ENCODE measurements at regions not wholly inside any gene's neighbourhood (a gene's known extent, or its start where the extent isn't known, plus 50 kb on each side); places are given as distances from the start of the nearest gene placed in this dataset.

- no peaks in the 10 kb centered on the region for H3K27me3 ChIP-seq (ENCODE audit: insufficient read depth, low read length)
- no peak overlapping the region for H3K27ac ChIP-seq (ENCODE audit: low read depth, low read length, poor library complexity, severe bottlenecking)
- no peaks in the 10 kb centered on the region for H3F3A ChIP-seq (ENCODE audit: insufficient read depth, low read length)
- H3K9me2 ChIP-seq (ENCODE audit: low read depth, low read length) = no peaks in the 10 kb centered on the region
- no peaks in the 10 kb centered on the region for H4K20me1 ChIP-seq (ENCODE audit: insufficient read depth, low read length)
- no peaks in the 10 kb centered on the region for H3K4me1 ChIP-seq (ENCODE audit: insufficient read depth, low read length, severe bottlenecking)
- H3K4me2 ChIP-seq (ENCODE audit: low read length) = no peak overlapping the region
- no peaks in the 10 kb centered on the region for H3K36me3 ChIP-seq (ENCODE audit: insufficient read depth, low read length)
- H3K4me3 ChIP-seq (ENCODE audit: low read depth, low read length, poor library complexity, severe bottlenecking) = no peak overlapping the region
- no peak overlapping the region for H2AFZ ChIP-seq (ENCODE audit: low read length)
- no peaks in the 10 kb centered on the region for H3K79me2 ChIP-seq (ENCODE audit: insufficient read depth, low read length)
- H3K9me3 ChIP-seq (ENCODE audit: low read length) = no peaks in the 10 kb centered on the region
- no peak overlapping the region for H3K9ac ChIP-seq (ENCODE audit: low read length)
- TF ChIP-seq CTCF (IDR thresholded peaks at IDR 0.05; ENCODE audit: low read length) (no peak), EZH2 (IDR thresholded peaks at IDR 0.05; ENCODE audit: borderline replicate concordance, low read length) (no peak)
These were observed 727.1 kb upstream of the TBX3 start for GRCh38 chr12:115411121-115411520.

- TF ChIP-seq CTCF (IDR thresholded peaks at IDR 0.05; ENCODE audit: low read length) (no peak), EZH2 (IDR thresholded peaks at IDR 0.05; ENCODE audit: borderline replicate concordance, low read length) (no peak)
- Histone ChIP-seq H3K36me3 (ENCODE audit: insufficient read depth, low read length) (no peaks in the 10 kb centered on the region), H4K20me1 (ENCODE audit: insufficient read depth, low read length) (no peaks in the 10 kb centered on the region), H3K4me3 (ENCODE audit: low read depth, low read length, poor library complexity, severe bottlenecking) (no peak overlapping the region), H3K27ac (ENCODE audit: low read depth, low read length, poor library complexity, severe bottlenecking) (no peak overlapping the region), H3K9ac (ENCODE audit: low read length) (no peak overlapping the region), H3K4me1 (ENCODE audit: insufficient read depth, low read length, severe bottlenecking) (no peaks in the 10 kb centered on the region), H3K27me3 (ENCODE audit: insufficient read depth, low read length) (no peaks in the 10 kb centered on the region), H3K9me2 (ENCODE audit: low read depth, low read length) (no peaks in the 10 kb centered on the region), H3F3A (ENCODE audit: insufficient read depth, low read length) (no peaks in the 10 kb centered on the region), H3K9me3 (ENCODE audit: low read length) (no peaks in the 10 kb centered on the region), H2AFZ (ENCODE audit: low read length) (no peak overlapping the region), H3K4me2 (ENCODE audit: low read length) (no peak overlapping the region), H3K79me2 (ENCODE audit: insufficient read depth, low read length) (no peaks in the 10 kb centered on the region)
These were observed 724.7 kb upstream of the TBX3 start for GRCh38 chr12:115408642-115409041.

GRCh38 chr12:115407723-115408122 lies 723.7 kb upstream of the TBX3 start:
- Histone ChIP-seq H3K79me2 (ENCODE audit: insufficient read depth, low read length) (no peaks in the 10 kb centered on the region), H3F3A (ENCODE audit: insufficient read depth, low read length) (no peaks in the 10 kb centered on the region), H3K4me3 (ENCODE audit: low read depth, low read length, poor library complexity, severe bottlenecking) (no peak overlapping the region), H3K9me2 (ENCODE audit: low read depth, low read length) (no peaks in the 10 kb centered on the region), H3K4me2 (ENCODE audit: low read length) (no peak overlapping the region), H3K36me3 (ENCODE audit: insufficient read depth, low read length) (no peaks in the 10 kb centered on the region), H3K9me3 (ENCODE audit: low read length) (no peaks in the 10 kb centered on the region), H3K27me3 (ENCODE audit: insufficient read depth, low read length) (no peaks in the 10 kb centered on the region), H3K4me1 (ENCODE audit: insufficient read depth, low read length, severe bottlenecking) (no peaks in the 10 kb centered on the region), H2AFZ (ENCODE audit: low read length) (no peak overlapping the region), H3K9ac (ENCODE audit: low read length) (no peak overlapping the region), H4K20me1 (ENCODE audit: insufficient read depth, low read length) (no peaks in the 10 kb centered on the region), H3K27ac (ENCODE audit: low read depth, low read length, poor library complexity, severe bottlenecking) (no peak overlapping the region)
- TF ChIP-seq CTCF (IDR thresholded peaks at IDR 0.05; ENCODE audit: low read length) (no peak), EZH2 (IDR thresholded peaks at IDR 0.05; ENCODE audit: borderline replicate concordance, low read length) (no peak)

Measured in OCI-LY1 (cell line).